Right renal pelvis (tissue), 4 donors: ENCODE measurements at regions not wholly inside any gene's neighbourhood (a gene's known extent, or its start where the extent isn't known, plus 50 kb on each side); places are given as distances from the start of the nearest gene placed in this dataset.
"Not testable (repeated sequence)": the region's sequence is repeated elsewhere in the genome, so short reads cannot be mapped to it uniquely, and the experiment has no call there.

ENCODE experiments used
- DNase-seq, 4 donors: peaks; one replicate each; pipeline ENCODE4 v3.0.0-alpha.2; 2013; ENCODE audit warnings: low read depth in 4 of 4, low spot score in 3 of 4, missing footprints in 1 of 4

GRCh38 chr2:11068079-11068741 lies 87.1 kb upstream of the SLC66A3 start:
- no peak for DNase-seq

GRCh38 chr2:11068856-11069526 lies 86.3 kb upstream of the SLC66A3 start:
- DNase-seq, result no peak

GRCh38 chr2:11069566-11070185 lies 85.6 kb upstream of the SLC66A3 start:
- no peak for DNase-seq

GRCh38 chr2:11071211-11071610 lies 84.1 kb upstream of the SLC66A3 start:
- DNase-seq, result no peak

GRCh38 chr2:11071939-11072338 lies 83.3 kb upstream of the SLC66A3 start:
- DNase-seq, result no peak

GRCh38 chr2:11072550-11072949 lies 82.7 kb upstream of the SLC66A3 start:
- DNase-seq, result no peak

- peak; percentile 36 to 45 (median 41) for DNase-seq
Observed at GRCh38 chr2:11073251-11073650, 82.0 kb upstream of the SLC66A3 start.

- DNase-seq, result no peak
Observed at GRCh38 chr2:11073776-11074175, 81.5 kb upstream of the SLC66A3 start.

- no peak for DNase-seq
Observed at GRCh38 chr2:11074246-11074820, 80.9 kb upstream of the SLC66A3 start.

GRCh38 chr2:11075221-11075620 lies 80.0 kb upstream of the SLC66A3 start:
- no peak for DNase-seq

GRCh38 chr2:11077411-11077810 lies 77.9 kb upstream of the SLC66A3 start:
- no peak for DNase-seq

- DNase-seq, result no peak
Observed at GRCh38 chr2:11079136-11079824, 76.0 kb upstream of the SLC66A3 start.

GRCh38 chr2:11080253-11081115 lies 74.8 kb upstream of the SLC66A3 start:
- no peak for DNase-seq

GRCh38 chr2:11082880-11083279 lies 72.4 kb upstream of the SLC66A3 start:
- DNase-seq, result no peak

- DNase-seq, result not testable (repeated sequence)
Observed at GRCh38 chr2:11088821-11089220, 66.4 kb upstream of the SLC66A3 start.

- DNase-seq, result no peak
Observed at GRCh38 chr2:11090187-11090586, 65.1 kb upstream of the SLC66A3 start.

- no peak for DNase-seq
Observed at GRCh38 chr2:11092701-11093335, 62.4 kb upstream of the SLC66A3 start.

- no peak for DNase-seq
Observed at GRCh38 chr2:11093467-11093866, 61.8 kb upstream of the SLC66A3 start.

GRCh38 chr2:11094021-11094810 lies 61.1 kb upstream of the SLC66A3 start:
- DNase-seq, result no peak
